ENCODE measurements at regions not wholly inside any gene's neighbourhood (a gene's known extent, or its start where the extent isn't known, plus 50 kb on each side); places are given as distances from the start of the nearest gene placed in this dataset.

DNA sequence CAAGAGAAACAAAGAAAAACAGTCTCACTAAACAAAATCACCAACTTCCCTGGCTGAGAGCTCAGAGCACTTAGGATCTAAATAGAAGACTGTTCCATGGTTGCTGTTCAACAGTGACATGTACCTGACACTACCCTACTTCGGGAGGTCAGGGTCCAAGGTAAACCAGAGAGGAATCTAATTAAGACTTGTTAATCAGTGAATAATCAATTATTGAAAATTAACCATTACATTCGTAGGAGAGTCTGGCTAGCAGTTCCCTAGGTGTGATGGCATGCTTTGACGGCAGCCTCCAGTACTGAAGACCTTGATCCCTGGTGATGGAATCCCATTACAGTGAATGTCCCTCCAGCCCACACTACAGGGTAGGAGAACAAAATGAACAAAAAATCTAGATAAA, 154.0 kb upstream of the AFDN start:
- DNase-seq (ENCODE audit: low read depth), result no peak

DNA sequence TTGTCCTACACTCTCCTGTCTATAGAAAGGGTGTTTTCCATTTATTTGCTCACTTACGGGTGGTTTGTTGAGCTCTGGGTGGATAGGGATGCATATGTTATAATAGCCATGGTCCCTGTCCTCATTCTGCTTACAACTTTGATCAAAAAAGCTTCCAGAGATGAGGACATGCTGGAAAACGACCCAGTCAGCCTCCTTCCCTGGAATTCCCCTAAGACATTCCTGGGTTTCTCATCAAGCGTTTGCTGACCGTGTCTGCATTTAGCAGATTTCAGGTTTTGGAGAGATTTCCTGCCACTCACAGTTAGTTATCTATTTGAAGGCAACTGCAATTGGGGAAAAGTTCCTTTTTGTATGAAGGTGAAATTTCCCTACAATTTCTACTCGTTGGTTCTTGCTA, 152.8 kb upstream of the AFDN start:
- no peak for DNase-seq (ENCODE audit: low read depth)

DNA sequence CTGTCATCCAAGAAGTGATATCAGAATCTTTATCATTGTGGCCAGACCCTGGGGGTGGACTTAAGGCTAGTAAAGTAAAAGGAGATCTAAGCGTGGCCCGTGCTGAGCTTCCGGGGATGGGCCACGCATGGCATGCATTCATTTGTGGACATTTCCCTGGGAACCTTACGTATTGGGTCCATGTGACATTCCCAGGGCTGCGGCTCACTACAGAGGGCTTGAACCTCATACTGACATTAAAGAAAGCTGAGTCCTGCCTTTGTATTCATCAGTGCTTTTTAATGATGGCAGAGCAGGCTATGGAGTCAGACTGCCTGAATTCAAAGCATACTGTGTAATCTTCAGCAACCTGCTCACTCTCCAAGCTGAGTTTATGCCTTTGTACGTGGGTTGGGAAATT, 152.2 kb upstream of the AFDN start:
- DNase-seq (ENCODE audit: low read depth), result no peak

DNA sequence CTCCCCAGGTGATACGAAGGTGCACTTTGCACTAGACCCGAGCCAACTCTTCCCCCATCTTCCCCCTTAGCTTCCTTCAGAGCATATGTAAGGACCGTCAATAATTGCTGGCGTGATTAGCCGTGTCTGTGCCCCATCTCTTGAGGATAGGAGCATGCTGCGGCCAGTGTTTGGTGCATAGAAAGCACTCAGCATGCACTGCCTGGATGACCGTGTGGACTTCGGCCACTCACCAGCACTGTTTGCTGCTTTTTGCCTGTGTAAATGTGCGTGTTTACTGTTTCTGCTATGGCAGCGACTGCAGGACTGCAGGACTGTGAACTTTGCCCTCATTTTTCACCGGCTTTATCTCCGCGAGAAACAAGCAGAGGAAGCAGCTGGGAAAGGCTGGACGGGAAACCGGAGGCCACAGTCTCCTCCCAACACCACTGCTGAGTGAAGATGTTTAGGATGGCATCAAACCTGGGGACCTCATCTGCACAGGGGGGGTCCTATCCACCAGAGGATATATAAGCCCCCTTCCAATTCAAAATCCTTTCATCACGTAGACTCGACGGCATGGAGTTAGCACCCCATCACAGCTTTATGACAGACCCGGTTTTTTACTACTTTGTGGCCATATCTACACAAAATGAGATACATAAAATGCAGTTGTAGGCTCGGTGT, 150.6 kb upstream of the AFDN start:
- DNase-seq (ENCODE audit: low read depth), result no peak

DNA sequence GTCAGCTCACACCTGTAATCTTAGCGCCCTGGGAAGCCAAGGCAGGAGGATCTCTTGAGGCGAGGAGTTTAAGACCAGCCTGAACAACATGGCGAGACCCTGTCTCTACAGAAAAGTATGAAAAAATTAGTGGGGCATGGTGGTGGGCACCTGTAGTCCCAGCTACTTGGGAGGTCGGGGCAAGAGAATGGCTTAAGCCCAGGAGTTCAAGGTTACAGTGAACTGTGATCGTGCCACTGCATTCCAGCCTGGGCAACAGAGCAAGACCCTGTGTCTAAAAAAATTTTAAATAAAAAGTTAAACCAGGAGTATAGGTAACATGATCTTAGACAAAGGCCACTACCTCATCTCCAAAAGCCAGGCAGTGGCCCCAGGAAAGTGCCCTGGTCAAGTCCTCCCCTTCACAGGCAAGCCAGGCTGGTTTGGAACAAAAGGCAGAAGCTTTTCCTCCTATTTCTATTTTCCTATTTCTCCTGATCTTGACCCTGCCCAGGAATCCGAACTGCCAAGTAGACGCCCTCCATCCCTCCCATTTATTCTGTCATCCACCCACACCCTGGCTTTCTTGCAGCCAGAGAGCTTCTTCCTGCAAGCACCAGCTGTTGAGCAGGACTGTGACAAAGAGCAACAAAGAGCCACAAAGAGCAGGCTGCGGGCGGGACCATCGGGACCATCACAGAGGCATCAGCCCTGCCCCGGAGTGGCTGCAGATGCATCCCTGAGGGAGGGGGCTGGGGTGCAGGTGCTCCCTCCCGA, 149.9 kb upstream of the AFDN start:
- no peak for DNase-seq (ENCODE audit: low read depth)

DNA sequence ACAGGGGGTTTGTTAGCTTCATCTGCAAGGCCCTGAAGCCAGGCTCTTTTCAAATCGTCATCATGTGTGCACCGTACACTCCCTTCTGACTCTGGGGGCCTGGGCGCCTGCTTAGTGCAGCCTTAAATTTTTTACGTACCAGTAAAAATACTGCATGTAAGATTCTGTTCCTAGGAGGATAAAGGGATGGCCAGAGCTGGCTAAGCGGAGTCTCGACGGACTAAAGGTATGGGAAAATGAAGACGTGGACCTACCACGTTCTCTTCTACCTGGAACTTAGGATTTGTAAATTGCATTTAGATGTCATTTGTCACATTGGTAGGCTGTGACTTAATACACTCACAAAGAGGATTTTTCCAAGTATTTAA, 149.3 kb upstream of the AFDN start:
- no peak for DNase-seq (ENCODE audit: low read depth)

DNA sequence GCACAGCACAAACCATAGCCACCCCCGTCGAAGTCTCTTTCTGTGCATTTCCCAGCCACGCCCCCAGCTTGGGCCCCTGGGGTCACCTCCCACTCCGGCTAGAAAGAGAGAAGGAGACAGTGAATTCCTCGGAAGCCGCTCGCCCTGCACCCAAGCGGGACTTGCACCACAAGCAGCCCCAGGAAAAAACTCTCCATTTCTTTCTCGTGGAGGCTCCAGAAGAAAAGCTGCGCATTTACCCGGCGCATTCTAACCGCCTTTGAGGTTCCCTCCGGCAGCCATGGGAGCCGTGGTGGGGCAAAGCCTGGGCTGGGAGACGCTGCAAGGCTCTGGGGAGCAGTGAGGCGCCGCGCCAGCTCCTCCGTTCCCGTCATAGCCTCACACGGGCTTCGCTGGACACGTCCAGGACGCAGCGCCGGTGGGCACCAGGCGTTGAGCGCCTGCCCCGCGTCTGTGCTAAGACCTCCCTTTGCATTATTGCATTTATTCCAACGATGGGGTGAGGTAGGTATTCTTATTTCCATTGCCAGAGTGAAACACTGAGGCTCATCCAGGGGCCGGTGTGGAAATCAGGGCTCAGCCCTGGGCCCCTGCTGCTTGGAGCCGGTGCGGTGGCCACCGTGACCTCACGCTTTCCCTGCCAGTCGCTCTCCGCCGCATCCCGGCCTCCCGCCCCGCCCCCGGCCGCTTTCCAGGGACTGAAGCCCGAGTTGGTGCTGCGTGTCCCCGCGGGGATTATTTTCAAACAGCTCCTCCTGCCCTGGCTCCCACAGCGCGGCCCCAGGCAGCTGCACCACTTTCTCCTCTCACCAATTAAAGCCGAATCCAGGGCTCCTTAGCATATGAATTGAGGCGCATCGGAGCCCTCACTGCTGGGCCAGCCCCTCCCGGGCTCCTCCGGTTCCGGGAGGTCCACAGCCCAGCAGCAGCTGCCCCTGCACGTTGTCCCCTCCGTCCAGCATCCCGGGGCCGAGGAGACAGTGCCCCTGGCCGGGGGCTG, 148.3 kb upstream of the AFDN start:
- DNase-seq (ENCODE audit: low read depth), result no peak

DNA sequence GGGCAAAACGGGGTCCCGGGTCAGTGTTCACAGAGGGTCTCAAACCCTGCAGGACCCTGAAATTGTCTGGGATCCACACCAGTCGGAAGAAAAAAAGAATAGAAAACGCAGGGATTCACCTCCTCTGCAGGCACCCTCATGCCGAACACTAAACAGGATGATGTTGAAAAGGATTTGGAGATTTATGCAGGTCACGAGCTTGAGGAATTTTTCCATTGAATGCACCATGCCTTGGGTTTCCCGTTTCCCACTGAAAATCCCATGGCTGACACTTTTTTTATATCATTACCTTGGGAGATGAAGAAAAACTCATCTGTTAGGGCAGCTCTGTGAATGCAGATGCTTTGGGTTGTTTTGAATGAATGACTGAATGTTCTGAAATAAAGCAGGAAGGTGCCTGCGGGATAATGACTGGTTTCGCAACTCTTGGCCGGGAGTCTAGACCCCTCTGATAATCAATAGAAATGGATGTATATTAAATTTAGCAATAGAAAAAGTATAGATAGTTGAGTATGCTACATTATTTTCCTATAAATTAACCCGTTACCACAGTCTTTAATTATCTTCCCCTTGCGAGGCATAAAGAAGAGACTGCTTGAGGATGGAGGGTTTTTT, 147.5 kb upstream of the AFDN start:
- DNase-seq (ENCODE audit: low read depth), result no peak

DNA sequence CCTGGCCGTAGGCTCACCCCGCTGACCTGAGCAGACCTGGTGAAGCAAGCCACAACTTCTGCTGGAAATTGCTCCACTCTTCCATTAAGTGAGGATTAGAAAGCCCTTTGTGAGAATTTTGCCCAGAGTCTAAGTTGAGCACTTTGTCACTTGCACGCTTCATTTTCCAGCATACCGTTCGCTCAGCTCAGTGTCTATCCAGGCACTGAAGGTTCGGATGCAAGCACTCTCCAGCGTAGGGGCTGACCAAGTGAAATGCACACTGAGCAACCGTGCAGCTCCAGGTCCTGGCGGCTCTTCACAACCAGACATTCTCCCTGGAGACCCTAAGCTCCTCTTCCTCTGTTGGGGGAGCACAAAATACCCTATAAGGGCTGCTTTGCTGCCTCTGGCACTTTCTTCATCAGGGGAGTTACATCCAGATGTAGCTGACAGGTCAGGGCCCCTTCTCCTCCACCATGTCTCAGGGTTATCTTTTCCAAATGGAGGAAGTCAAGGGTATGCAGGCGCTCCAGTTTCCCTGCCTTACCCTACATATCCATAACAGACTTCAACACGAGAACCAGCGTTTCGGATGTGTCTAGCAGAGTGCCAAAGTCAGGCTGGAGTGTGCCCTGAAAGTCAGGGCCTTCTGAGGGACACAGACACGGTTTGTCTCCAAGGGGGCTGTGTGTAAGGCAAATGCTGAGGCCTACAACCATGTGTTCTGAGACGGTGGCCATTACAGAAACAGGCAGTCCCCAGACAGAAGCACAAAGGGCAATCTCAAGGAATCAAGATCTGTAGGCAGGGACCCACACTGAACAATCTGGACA, 146.7 kb upstream of the AFDN start:
- DNase-seq (ENCODE audit: low read depth), result no peak

DNA sequence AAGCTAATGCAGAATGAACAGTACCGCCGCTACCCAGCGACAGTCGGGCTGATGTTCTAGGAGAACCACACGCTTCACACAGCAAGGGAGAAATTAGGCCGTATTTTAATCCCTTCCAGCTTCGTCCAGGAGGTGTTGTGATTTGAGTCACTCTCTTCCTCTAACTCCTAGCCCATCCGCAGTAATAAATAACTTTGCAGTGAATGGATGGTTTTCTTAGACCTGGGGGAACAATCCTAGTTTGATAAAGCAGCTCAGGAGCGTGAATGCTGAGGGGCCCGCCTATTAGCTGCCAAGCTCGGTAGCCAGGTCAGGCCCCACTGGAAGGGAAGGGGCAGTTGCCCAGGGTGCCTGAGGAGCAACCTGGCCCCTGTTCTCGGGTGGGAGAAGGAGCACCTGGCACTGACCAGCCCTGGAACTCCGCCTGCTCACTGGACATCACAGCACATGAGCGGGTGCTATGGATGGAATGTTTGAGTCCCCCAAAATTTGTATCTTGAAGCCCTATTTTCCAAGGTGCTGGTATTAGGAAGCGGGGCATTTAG, 146.0 kb upstream of the AFDN start:
- DNase-seq (ENCODE audit: low read depth), result no peak

DNA sequence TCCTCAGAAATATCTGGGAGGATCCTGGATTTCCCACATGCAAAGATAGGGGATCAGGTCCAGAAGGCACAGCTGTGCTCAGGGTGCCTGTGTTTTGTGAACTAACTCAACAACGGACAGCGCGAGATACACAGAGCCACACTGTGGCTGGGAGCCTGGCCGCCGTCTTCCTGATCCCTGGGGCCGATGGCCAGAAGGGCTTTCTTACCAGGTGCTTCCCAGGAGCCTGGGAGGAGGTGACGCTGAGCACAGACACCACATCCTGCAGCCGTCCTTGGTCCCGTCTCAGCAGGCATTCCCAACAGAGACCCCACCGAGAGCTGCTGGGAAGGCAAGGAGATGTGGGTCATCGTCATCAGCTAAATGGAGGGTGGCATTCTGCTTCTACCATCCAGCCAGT, 144.6 kb upstream of the AFDN start:
- no peak for DNase-seq (ENCODE audit: low read depth)

DNA sequence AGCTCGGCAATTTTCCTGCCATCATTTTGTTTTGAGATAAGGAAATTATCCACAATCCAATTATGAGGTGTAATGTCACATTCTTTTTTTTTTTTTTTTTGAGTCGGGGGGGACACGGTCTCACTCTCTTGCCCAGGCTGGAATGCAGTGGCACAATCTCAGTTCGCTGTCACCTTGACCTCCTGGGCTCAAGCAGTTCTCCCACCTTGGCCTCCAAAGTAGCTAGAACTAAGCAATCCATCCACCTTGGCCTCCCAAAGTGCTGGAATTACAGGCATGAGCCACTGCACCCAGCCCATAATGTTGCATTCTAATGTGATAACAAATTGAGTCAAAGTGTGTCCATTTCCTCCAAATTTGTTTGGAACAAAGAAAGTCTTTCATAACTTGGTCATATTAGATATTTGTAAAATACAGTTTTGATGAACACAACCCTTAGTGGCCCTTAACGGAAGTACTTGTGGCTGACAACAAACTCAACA, 144.1 kb upstream of the AFDN start:
- no peak for DNase-seq (ENCODE audit: low read depth)

DNA sequence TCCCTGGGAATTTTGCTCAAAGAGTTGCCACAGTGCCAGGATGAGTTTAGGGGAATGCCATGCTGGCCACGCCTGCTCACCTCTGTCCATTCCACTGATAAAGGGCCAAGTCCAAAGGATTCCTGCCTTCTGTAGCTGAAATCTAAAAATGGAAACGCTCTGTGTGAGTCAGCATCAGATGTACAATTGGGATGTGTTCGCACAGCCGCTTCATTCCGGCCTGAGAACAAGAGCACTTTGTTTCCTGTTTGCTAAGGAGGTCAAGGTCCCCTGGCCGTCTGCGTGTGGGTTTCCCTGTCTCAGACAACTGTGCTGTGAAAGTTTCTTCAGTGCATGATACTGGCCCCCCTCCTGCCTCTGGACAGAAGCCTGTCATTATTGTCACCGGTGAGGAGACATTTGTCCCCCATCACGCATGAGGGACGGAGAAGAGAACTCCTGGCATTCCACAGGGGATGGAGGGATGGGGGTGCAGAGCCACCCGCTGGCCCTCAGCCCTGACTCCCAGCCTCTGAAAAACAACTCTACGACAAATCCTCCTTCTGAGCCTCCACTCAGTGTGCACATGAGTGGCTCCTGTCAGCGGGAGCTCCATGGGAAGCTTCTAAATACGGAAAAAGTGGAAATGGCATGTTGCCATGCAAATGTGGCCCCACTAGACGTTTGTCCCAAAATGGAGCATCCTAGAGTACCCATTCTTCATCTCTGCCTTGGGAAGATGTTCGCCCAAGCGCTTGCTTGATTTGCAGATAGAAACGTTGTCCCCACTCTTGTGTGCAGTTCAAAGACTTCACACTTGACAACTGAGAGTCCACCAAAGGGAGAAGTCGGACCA, 143.5 kb upstream of the AFDN start:
- DNase-seq (ENCODE audit: low read depth), result peak; percentile 48

DNA sequence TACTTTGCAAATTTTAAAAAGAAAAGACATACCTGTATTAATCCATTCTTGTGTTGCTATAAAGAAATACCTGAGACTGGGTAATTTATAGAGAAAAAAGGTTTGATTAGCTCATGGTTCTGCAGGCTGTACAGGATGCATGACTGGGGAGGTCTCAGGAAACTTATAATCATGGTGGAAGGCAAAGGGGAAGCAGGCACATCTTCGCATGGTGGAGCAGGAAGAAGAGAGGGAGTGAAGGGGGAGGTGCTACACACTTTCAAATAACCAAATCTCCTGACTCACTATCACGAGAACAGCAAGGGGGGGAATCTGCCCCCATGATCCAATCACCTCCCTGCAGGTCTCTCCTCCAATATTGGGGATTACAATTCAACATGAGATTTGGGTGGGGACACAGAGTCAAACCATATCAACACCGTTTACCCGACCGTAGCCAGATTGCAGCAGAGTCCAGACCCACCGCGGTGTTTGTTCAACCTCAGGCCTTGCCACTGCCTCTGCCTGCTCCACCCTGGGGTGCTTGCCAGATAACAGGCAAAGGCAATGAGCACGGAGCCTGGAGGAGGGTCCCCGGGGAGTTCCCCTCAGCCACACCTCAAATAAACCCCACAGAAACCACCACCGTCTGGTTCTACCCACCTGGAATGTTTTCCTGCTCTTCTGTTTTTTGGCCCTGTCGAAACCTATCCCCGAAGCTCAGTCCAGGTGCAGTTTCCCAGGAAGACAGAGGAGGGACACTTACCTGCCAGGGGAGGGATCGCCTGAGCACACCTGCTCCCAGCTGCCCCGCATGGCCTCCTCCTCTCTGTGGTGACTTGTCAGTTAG, 142.2 kb upstream of the AFDN start:
- DNase-seq (ENCODE audit: low read depth), result no peak

DNA sequence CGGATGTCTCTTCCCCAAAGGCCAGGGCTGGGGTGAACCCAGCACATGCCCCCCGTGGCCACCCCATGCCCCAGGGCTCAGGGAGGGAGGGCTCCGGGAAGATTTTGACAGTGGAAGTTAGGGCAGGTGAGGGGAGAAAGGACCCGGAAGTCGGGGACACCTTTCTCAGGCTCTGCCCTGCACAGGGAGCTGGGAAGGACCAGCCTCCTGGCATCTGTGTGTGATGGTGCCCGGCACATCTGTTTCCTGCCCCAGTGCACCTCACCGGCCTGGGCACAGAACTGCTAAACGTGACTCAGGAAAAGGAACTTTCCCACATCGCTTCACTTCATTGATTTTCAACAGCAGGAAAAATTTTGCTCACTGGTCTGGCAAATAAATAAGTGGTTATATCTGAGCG, 141.1 kb upstream of the AFDN start:
- no peak for DNase-seq (ENCODE audit: low read depth)

DNA sequence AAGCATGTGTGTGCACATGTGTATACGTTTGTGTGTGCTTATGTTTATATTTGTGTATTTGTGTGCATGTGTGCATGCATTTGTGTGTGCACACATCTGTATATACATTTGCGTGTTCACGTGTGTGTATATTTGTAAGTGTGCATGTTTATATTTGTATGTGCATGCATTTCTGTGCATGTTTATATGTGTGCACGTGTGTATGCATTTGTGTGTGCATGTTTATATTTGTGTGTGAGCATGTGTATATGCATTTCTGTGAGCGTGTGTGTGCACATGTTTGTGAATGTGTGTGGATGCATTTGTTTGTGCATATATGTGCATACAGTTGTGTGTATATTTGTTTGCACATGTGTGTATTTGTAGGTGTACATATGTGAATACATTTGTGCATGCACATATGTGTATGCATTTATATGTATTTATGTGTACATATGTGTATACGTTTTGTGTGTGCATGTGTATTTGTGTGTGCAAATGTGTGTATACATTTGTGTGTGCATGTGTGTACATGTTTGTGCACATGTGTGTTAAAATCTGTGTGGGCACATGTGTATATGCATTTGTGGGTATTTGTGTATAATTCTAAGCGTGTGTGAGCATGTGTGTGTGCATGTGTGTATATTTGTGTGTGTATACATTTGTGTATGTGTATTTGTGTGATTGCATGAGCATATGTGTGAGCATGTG, 140.4 kb upstream of the AFDN start:
- no peak for DNase-seq (ENCODE audit: low read depth)

DNA sequence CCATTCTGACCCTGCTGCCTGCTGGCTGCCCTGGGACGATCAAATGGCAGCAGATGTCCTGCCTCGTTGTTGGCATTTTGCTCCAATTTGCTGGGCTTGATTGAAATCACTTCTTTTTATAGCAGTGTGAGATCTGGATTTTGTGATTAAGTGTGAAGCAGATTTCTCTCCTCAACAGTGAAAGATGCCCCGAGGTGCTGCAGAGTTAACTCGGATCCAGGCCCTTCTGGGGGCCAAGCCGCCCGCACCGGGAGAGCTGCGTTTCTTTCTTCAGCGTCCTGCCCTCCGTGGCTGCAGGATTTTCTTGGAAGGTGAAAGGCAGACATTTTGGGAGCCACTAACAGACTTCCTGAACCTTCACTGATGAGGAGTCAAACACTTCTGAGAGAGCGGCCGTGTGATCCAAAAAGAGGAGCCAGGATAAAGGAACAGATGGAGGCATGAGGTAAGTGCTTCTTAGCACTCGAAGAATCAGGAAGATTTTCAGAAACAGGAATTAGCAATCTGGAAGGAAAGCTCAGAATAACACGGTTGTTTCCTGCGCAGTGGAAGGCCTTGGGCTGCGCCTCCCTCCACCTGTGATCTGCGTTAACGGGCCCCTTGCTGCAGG, 139.5 kb upstream of the AFDN start:
- no peak for DNase-seq (ENCODE audit: low read depth)
